AG04450 (cell line): ENCODE measurements at regions not wholly inside any gene's neighbourhood (a gene's known extent, or its start where the extent isn't known, plus 50 kb on each side); places are given as distances from the start of the nearest gene placed in this dataset.

ENCODE experiments used
- CTCF ChIA-PET: fragments of 300-600, 350-600 bp; formaldehyde crosslinking; extraction: SDS; loops from one replicate; lab custom pipeline; 2022; ENCODE audit warnings: antibody characterized with exemption, inconsistent platforms; lab: Charles Lee
- POLR2A ChIA-PET: fragments of 350-600 bp; formaldehyde crosslinking; extraction: SDS; loops from one replicate; lab custom pipeline; 2021; ENCODE audit warnings: antibody characterized with exemption, inconsistent platforms; lab: Yijun Ruan, JAX
- DNase-seq: peaks from one replicate; pipeline ENCODE4 v3.0.0-alpha.2; 2011; ENCODE audit warnings: low read depth, low spot score
- H3K27ac ChIP-seq: one replicate; pipeline ENCODE4 v1.5.1; 2012; ENCODE audit warnings: low read depth, low read length, control low read depth
- H3K27me3 ChIP-seq: one replicate; pipeline ENCODE4 v1.6.0; 2012; ENCODE audit warnings: low read length; ENCODE audit not compliant: control insufficient read depth, insufficient read depth
- H3K4me3 ChIP-seq: 2 replicates; pipeline ENCODE4 v1.5.1; 2011; ENCODE audit warnings: mild to moderate bottlenecking, low read depth, low read length, control low read depth
- H3K9me3 ChIP-seq: 2 replicates; pipeline ENCODE4 v1.5.1; 2012; ENCODE audit warnings: low read length; ENCODE audit not compliant: control insufficient read depth, insufficient read depth
- CTCF ChIP-seq: IDR thresholded peaks from 2 replicates; pipeline ENCODE4 v1.5.1; 2011; ENCODE audit warnings: low read depth, low read length, control low read depth, inconsistent platforms

- no peak overlapping the region for H3K4me3 ChIP-seq
- H3K27ac ChIP-seq: no peak overlapping the region
- POLR2A ChIA-PET: no interaction called here
- CTCF ChIA-PET: no interaction called here
- H3K9me3 ChIP-seq: no peaks in the 10 kb centered on the region
- no peaks in the 10 kb centered on the region for H3K27me3 ChIP-seq
- TF ChIP-seq CTCF: no peak
- DNase-seq: no peak
Measured at GRCh38 chr5:68673106-68673822, 420.6 kb upstream of the SLC30A5 start.

DNA sequence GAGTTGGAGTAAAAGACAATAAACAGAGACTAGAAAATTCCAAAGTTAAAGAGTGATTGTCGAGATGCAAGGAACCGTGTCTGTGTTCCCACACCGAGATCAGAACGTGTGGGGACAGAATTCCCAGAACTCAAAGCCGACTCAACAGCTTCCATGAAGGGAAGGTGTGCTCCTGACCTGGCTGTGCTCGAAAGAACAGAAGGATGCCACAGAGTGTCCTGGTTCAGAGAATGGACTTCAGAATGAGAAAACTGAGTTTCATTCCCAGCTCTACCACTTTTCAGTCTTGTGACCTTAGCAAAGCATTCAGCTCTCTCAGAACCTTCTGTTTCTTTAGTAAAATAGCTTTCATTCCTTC, 420.0 kb upstream of the SLC30A5 start:
- no peaks in the 10 kb centered on the region for H3K27me3 ChIP-seq
- DNase-seq: no peak
- no peak overlapping the region for H3K27ac ChIP-seq
- ChIA-PET CTCF (no interaction called here), POLR2A (no interaction called here)
- no peak for TF ChIP-seq CTCF
- H3K9me3 ChIP-seq: no peaks in the 10 kb centered on the region
- no peak overlapping the region for H3K4me3 ChIP-seq

- CTCF ChIA-PET: interaction anchor here (1.7 kb wide), 1 partner anchor 284 kb away, joined by 5 read pairs; no protein-coding TSS in a partner anchor
- no peak for DNase-seq
- no peak for TF ChIP-seq CTCF
- H3K4me3 ChIP-seq: no peak overlapping the region
- H3K9me3 ChIP-seq: no peaks in the 10 kb centered on the region
- POLR2A ChIA-PET: interaction anchor here (0.6 kb wide), 1 partner anchor 245 kb away, joined by 3 read pairs; no protein-coding TSS in a partner anchor
- H3K27ac ChIP-seq: no peak overlapping the region
- peaks cover 2% of the 10 kb centered on the region for H3K27me3 ChIP-seq
Measured at GRCh38 chr5:68679041-68679440, 414.8 kb upstream of the SLC30A5 start.

DNA sequence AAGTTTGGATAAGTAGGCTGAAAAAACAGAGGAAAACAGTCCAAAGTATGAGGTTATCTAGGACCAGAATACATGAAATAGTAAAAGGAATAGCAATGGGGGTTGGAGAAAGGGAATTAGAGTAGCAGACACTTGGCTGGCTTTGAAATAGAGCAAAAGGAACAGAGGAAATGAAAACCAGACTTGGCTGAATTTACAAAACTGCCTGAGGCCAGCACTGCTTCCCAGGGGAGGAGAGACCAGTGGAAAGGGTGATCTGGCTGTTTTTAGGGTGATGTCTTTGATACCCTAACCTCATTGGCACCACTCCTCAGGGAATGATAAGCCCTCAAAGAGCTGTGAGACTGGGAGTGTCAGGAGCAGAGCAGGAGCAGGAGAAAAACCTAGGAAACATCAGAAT, 413.4 kb upstream of the SLC30A5 start:
- Histone ChIP-seq H3K27ac (no peak overlapping the region), H3K9me3 (no peaks in the 10 kb centered on the region), H3K27me3 (peaks cover 2% of the 10 kb centered on the region), H3K4me3 (no peak overlapping the region)
- TF ChIP-seq CTCF: no peak
- ChIA-PET CTCF (no interaction called here), POLR2A (no interaction called here)
- no peak for DNase-seq

- Histone ChIP-seq H3K9me3 (no peaks in the 10 kb centered on the region), H3K27me3 (peaks cover 2% of the 10 kb centered on the region), H3K27ac (no peak overlapping the region), H3K4me3 (no peak overlapping the region)
- POLR2A ChIA-PET: no interaction called here
- CTCF ChIA-PET: no interaction called here
- no peak for DNase-seq
- TF ChIP-seq CTCF: no peak
Measured at GRCh38 chr5:68681929-68682328, 411.9 kb upstream of the SLC30A5 start.
